T-cell (primary cell): ENCODE measurements at regions not wholly inside any gene's neighbourhood (a gene's known extent, or its start where the extent isn't known, plus 50 kb on each side); places are given as distances from the start of the nearest gene placed in this dataset.

Source experiments
- ATAC-seq, 4 experiments: fragments of 200-7000 bp in 3 of 4; fragments of 150-1000 bp in 1 of 4; cut with Tn5 transposase; replicated peaks in 1 of 4; 1 replicate in 3 of 4; 2 replicates in 1 of 4; pipeline ENCODE4 v1.10.0; 2021; ENCODE audit warnings: moderate library complexity in 3 of 4, mild to moderate bottlenecking in 2 of 4, moderate number of reproducible peaks in 1 of 4
- CTCF ChIA-PET, 2 donors: fragments of 300-600 bp; sonication (Branson Sonifier 250); formaldehyde crosslinking; loops; one replicate each; lab custom pipeline; 2022; ENCODE audit warnings: antibody characterized with exemption in 2 of 2; lab: Charles Lee
- POLR2A ChIA-PET, 2 donors: fragments of 300-600 bp; sonication (Branson Sonifier 250); formaldehyde crosslinking; loops; one replicate each; lab custom pipeline; 2022; ENCODE audit warnings: antibody characterized with exemption in 2 of 2; lab: Charles Lee
- DNase-seq, 35 experiments: peaks; one replicate each; pipeline versions ENCODE4 v3.0.0 to v3.0.0-alpha.2; 2013 to 2023
- H3K27ac ChIP-seq: one replicate; pipeline ENCODE4 v1.5.1; 2013; ENCODE audit warnings: low read length
- H3K27me3 ChIP-seq, 2 experiments: replicated peaks in 1 of 2; 1 replicate in 1 of 2; 2 replicates in 1 of 2; pipeline versions ENCODE4 v1.6.1 to v1.7.0; 2013; ENCODE audit warnings: low read length in 1 of 2, mixed read lengths in 1 of 2; ENCODE audit not compliant: control insufficient read depth in 2 of 2, insufficient read depth in 2 of 2; ENCODE audit errors: extremely low read depth in 1 of 2
- H3K36me3 ChIP-seq, 2 donors: 1 replicate in 1 of 2; 2 replicates in 1 of 2; pipeline versions ENCODE4 v1.6.1 to v1.7.0; 2013; ENCODE audit warnings: low read length in 1 of 2; ENCODE audit not compliant: control insufficient read depth in 2 of 2, insufficient read depth in 1 of 2; ENCODE audit errors: extremely low read depth in 1 of 2
- H3K4me1 ChIP-seq, 2 experiments: 1 replicate in 1 of 2; 2 replicates in 1 of 2; pipeline versions ENCODE4 v1.6.1 to v1.7.0; 2013; ENCODE audit warnings: low read length in 2 of 2, mixed read lengths in 1 of 2; ENCODE audit not compliant: insufficient read depth in 2 of 2, control insufficient read depth in 1 of 2; ENCODE audit errors: extremely low read depth in 1 of 2
- H3K4me3 ChIP-seq, 2 donors: 1 replicate in 1 of 2; 2 replicates in 1 of 2; pipeline versions ENCODE4 v1.5.1 to v1.7.0; 2013; ENCODE audit warnings: mild to moderate bottlenecking in 2 of 2, low read length in 1 of 2, moderate library complexity in 1 of 2; ENCODE audit not compliant: control insufficient read depth in 1 of 2; ENCODE audit errors: extremely low read depth in 1 of 2
- H3K9me3 ChIP-seq: 2 replicates; pipeline ENCODE4 v1.7.0; 2013
- H3K27ac Mint-ChIP-seq, 2 donors: one replicate each; pipeline ENCODE4 v1.8.0; 2020 to 2021; ENCODE audit warnings: mild to moderate bottlenecking in 2 of 2, mixed read lengths in 2 of 2
- H3K27me3 Mint-ChIP-seq, 2 donors: one replicate each; pipeline ENCODE4 v1.8.0; 2021 to 2022; ENCODE audit warnings: mixed read lengths in 2 of 2
- H3K36me3 Mint-ChIP-seq: one replicate; pipeline ENCODE4 v1.8.0; 2021; ENCODE audit warnings: mixed read lengths
- H3K4me1 Mint-ChIP-seq, 3 donors: one replicate each; pipeline ENCODE4 v1.8.0; 2020 to 2022; ENCODE audit warnings: mixed read lengths in 3 of 3, mild to moderate bottlenecking in 1 of 3
- H3K4me3 Mint-ChIP-seq, 3 donors: one replicate each; pipeline ENCODE4 v1.8.0; 2020 to 2022; ENCODE audit warnings: mild to moderate bottlenecking in 3 of 3, mixed read lengths in 3 of 3, moderate library complexity in 3 of 3
- H3K9me3 Mint-ChIP-seq, 3 donors: one replicate each; pipeline ENCODE4 v1.8.0; 2020 to 2022; ENCODE audit warnings: mixed read lengths in 3 of 3
- WGBS: methylation state at CpG from one replicate; pipeline ENCODE4 v1.1.5; 2013; ENCODE audit warnings: missing lambda C conversion rate; ENCODE audit not compliant: insufficient coverage; 5-methylcytosine and 5-hydroxymethylcytosine counted together

DNA sequence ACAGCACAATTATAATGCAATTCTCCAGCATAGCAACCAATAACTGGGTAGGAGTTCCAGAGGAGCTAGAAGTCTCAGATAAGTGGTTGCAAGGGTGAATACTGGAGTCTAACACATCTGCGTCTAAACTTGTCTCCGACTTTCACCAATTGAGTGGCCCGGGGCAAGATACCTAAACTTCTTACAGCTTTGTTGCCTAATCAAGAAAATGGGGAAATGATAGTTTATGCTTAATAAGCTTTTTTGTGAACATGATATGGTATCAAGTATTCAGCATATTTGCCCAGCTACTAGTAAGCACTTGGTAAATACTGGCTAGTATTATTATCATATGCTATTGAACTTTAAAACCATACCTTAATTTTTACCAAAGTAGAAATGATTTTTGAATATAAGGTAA is 183.5 kb downstream of the KCNJ2 start:
- H3K36me3 Mint-ChIP-seq, result no peaks in the 10 kb centered on the region
- no peaks in the 10 kb centered on the region for H3K4me1 ChIP-seq
- no CpG with 5 or more reads among the region's 3 CpGs for WGBS
- ATAC-seq (no peak), DNase-seq (no peak)
- peaks cover 0 to 5% (median 3%) of the 10 kb centered on the region in 3 donors for H3K9me3 Mint-ChIP-seq
- H3K27ac Mint-ChIP-seq, result no peak overlapping the region
- POLR2A ChIA-PET, result no interaction called here
- H3K27ac ChIP-seq, result no peak overlapping the region
- H3K9me3 ChIP-seq, result no peaks in the 10 kb centered on the region
- no peaks in the 10 kb centered on the region for H3K4me1 Mint-ChIP-seq
- CTCF ChIA-PET, result no interaction called here
- no peaks in the 10 kb centered on the region for H3K27me3 ChIP-seq
- H3K4me3 Mint-ChIP-seq, result no peak overlapping the region
- no peak overlapping the region for H3K4me3 ChIP-seq
- no peaks in the 10 kb centered on the region for H3K36me3 ChIP-seq
- peaks cover 0 to 1% of the 10 kb centered on the region in 2 donors for H3K27me3 Mint-ChIP-seq

DNA sequence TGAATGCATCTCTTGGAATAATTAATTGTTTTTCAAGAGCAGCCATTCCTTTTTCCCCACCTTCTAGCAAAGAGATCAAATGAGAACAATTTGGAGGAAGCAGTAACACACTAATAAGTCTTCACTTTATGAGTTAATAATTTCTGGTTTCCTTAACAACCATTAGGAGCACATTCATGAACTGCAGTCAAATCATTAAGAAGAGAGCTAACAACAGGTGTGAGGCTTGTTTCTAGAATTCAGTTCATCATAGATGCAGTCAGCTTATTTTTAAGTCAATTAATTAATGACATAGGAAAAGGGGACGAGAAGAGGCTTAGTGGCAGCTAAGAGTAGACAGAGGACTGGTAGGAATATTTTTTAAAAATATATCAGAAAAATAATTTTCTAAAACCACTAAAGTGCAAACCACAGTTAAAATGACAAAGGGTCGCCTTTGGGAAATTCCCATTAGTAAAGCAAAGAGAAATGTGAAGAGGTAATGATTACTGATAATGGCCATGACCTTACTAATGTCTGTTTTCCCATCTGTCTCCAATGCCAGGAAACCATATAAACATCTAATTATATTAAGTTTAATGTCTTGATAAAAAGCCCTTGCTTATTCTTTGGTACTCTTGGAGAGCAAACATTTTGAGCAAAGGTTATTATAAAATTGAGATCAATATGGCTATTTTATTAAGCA is 184.2 kb downstream of the KCNJ2 start:
- H3K4me3 Mint-ChIP-seq, result no peak overlapping the region
- H3K4me1 ChIP-seq, result no peaks in the 10 kb centered on the region
- no peaks in the 10 kb centered on the region for H3K27me3 ChIP-seq
- peaks cover 0 to 5% (median 3%) of the 10 kb centered on the region in 3 donors for H3K9me3 Mint-ChIP-seq
- CTCF ChIA-PET, result no interaction called here
- no peak overlapping the region for H3K4me3 ChIP-seq
- POLR2A ChIA-PET, result no interaction called here
- H3K36me3 ChIP-seq, result no peaks in the 10 kb centered on the region
- H3K9me3 ChIP-seq, result no peaks in the 10 kb centered on the region
- no peak for DNase-seq
- peaks cover 0 to 1% of the 10 kb centered on the region in 2 donors for H3K27me3 Mint-ChIP-seq
- no peaks in the 10 kb centered on the region for H3K36me3 Mint-ChIP-seq
- no peak overlapping the region for H3K27ac ChIP-seq
- WGBS, result no CpG with 5 or more reads among the region's 2 CpGs
- H3K4me1 Mint-ChIP-seq, result no peaks in the 10 kb centered on the region
- no peak overlapping the region for H3K27ac Mint-ChIP-seq
- ATAC-seq, result no peak

DNA sequence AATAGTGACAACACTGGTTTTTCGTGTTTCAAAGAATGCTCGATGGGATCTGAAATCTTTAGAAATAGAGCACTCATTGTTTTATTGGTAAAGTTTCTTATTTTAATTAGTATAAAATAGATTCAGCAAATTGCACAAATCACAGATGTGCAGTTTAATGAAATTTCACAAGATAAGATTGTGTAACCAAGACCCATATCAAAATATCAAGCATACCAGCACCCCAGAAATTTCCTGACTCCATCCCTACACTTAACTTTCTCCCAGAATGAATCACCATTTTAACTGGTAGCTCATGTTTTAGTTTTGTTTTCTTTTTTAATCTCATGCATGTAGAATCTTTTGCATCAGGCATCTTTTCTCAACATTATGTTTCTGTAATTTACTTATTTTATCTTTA is 185.9 kb downstream of the KCNJ2 start:
- no peaks in the 10 kb centered on the region for H3K4me1 ChIP-seq
- H3K9me3 Mint-ChIP-seq, result peaks cover 0 to 5% (median 3%) of the 10 kb centered on the region in 3 donors
- ChIA-PET CTCF (no interaction called here), POLR2A (no interaction called here)
- H3K4me3 Mint-ChIP-seq, result no peak overlapping the region
- H3K4me1 Mint-ChIP-seq, result no peaks in the 10 kb centered on the region
- H3K27ac ChIP-seq, result no peak overlapping the region
- H3K27me3 ChIP-seq, result no peaks in the 10 kb centered on the region
- no CpG with 5 or more reads among the region's 2 CpGs for WGBS
- H3K36me3 ChIP-seq, result no peaks in the 10 kb centered on the region
- H3K4me3 ChIP-seq, result no peak overlapping the region
- H3K27me3 Mint-ChIP-seq, result peaks cover 0 to 1% of the 10 kb centered on the region in 2 donors
- H3K27ac Mint-ChIP-seq, result no peak overlapping the region
- no peak for DNase-seq
- H3K9me3 ChIP-seq, result no peaks in the 10 kb centered on the region
- no peaks in the 10 kb centered on the region for H3K36me3 Mint-ChIP-seq
- ATAC-seq, result no peak

DNA sequence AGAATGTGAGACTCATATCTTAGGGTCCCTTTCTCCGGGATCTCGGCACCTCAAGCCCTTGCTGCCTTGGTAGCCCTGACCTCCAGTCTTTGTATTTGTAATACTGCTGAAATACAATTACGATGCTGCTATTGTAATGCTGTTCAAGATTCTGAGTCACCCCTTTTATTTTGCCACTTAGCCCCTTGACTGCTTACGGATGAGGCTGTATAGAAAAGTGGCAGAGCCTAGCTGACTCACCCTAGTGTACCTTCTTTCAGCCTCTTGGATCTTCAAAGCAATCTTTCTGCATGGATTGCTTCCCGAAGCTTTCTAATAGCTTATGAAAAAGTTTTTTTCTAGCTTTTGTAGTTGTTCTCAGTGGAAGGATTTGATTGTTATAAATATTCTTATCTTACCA is 187.9 kb downstream of the KCNJ2 start:
- Histone ChIP-seq H3K9me3 (no peaks in the 10 kb centered on the region), H3K27me3 (no peaks in the 10 kb centered on the region), H3K27ac (no peak overlapping the region), H3K4me1 (no peaks in the 10 kb centered on the region), H3K36me3 (no peaks in the 10 kb centered on the region), H3K4me3 (no peak overlapping the region)
- ATAC-seq (no peak), DNase-seq (no peak)
- Mint-ChIP-seq H3K27me3 (peaks cover 1 to 5% of the 10 kb centered on the region in 2 donors), H3K9me3 (peaks cover 0 to 10% (median 3%) of the 10 kb centered on the region in 3 donors), H3K4me1 (no peaks in the 10 kb centered on the region), H3K4me3 (no peak overlapping the region), H3K27ac (no peak overlapping the region), H3K36me3 (no peaks in the 10 kb centered on the region)
- POLR2A ChIA-PET, result no interaction called here
- WGBS, result 100% methylated on average over 1 of the region's 5 CpGs
- CTCF ChIA-PET, result no interaction called here

DNA sequence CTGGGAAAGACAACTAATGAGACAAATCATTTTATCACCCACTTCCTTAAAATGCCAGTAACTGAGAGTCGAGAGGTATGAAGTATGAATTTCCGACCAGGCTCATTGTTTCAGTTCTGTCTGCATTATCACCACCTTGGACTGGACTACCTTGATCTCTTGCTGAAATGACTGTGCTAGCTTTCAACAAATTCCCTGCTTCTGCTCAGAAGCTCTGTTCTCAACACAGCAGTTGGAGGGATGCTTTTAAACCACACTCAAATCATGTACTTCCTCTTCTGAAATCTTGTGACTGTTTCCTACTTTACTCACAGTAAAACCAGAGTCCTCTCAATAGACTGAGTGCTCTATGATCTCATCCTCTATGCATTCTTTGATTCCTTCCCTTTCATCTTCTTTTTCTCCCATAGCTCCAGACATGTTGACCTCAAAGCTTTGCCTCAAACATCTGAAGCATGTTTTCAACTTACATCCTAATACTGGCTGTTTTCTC is 195.8 kb downstream of the KCNJ2 start:
- Histone ChIP-seq H3K4me3 (no peak overlapping the region), H3K27ac (no peak overlapping the region), H3K36me3 (no peaks in the 10 kb centered on the region), H3K9me3 (no peaks in the 10 kb centered on the region), H3K4me1 (no peaks in the 10 kb centered on the region), H3K27me3 (no peaks in the 10 kb centered on the region)
- POLR2A ChIA-PET, result no interaction called here
- ATAC-seq (no peak), DNase-seq (no peak)
- Mint-ChIP-seq H3K27me3 (peaks cover 0 to 5% of the 10 kb centered on the region in 2 donors), H3K36me3 (no peaks in the 10 kb centered on the region), H3K27ac (no peak overlapping the region), H3K9me3 (peaks cover 0 to 5% (median 0%) of the 10 kb centered on the region in 3 donors), H3K4me1 (no peaks in the 10 kb centered on the region), H3K4me3 (no peak overlapping the region)
- 20% methylated on average over 1 of the region's 2 CpGs for whole genome bisulfite sequencing
- CTCF ChIA-PET, result no interaction called here

DNA sequence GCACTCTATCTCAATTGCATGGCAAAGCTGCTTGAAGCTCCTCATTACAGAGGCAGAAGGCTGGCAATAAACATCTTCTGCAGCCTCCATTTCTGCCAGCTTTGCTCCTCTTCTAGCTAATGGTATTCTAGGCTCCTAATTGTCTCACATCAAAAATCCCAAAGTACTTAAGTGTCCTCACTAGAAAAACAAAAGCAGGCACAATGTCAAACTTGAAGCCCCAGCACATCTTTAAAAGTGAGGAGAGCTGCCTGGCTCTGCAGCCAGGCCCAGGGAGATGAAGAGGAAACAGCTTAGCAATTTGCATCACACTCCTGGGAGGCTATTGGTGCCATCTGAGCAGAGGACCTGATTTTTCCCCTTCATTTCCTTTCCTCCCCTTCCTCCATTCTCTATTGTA is 197.1 kb downstream of the KCNJ2 start:
- H3K9me3 ChIP-seq, result no peaks in the 10 kb centered on the region
- ChIA-PET POLR2A (no interaction called here), CTCF (interaction anchor here in 1 of 2 donors (0.5 kb wide), 1 partner anchor 318 kb away, joined by 3 read pairs; no protein-coding TSS in a partner anchor)
- Mint-ChIP-seq H3K27ac (no peak overlapping the region), H3K9me3 (no peaks in the 10 kb centered on the region), H3K4me3 (no peak overlapping the region), H3K4me1 (no peaks in the 10 kb centered on the region), H3K36me3 (no peaks in the 10 kb centered on the region), H3K27me3 (peaks cover 0 to 3% of the 10 kb centered on the region in 2 donors)
- H3K27ac ChIP-seq, result no peak overlapping the region
- no peak for ATAC-seq
- H3K4me3 ChIP-seq, result no peak overlapping the region
- no peak for DNase-seq
- no peaks in the 10 kb centered on the region for H3K27me3 ChIP-seq
- no peaks in the 10 kb centered on the region for H3K36me3 ChIP-seq
- no peaks in the 10 kb centered on the region for H3K4me1 ChIP-seq
